DOHH2 (cell line): ENCODE measurements at regions not wholly inside any gene's neighbourhood (a gene's known extent, or its start where the extent isn't known, plus 50 kb on each side); places are given as distances from the start of the nearest gene placed in this dataset.

Experiments
- H3F3A ChIP-seq: fragments of 200-600 bp; sonication (generic), shearing (Covaris generic); 2 replicates; pipeline ENCODE4 v1.6.0; 2016; ENCODE audit warnings: antibody characterized with exemption, mild to moderate bottlenecking; ENCODE audit not compliant: control insufficient read depth, insufficient read depth
- H3K27ac ChIP-seq: fragments of 200-600 bp; sonication (generic); 2 replicates; pipeline ENCODE4 v1.5.1; 2014; ENCODE audit warnings: low read depth, mild to moderate bottlenecking, low read length, moderate library complexity
- H3K27me3 ChIP-seq: fragments of 200-600 bp; sonication (generic); 2 replicates; pipeline ENCODE4 v1.6.1; 2014; ENCODE audit warnings: mild to moderate bottlenecking, low read length, mixed read lengths; ENCODE audit not compliant: control insufficient read depth
- H3K36me3 ChIP-seq: fragments of 200-600 bp; sonication (generic); 2 replicates; pipeline ENCODE4 v1.6.1; 2014; ENCODE audit warnings: mild to moderate bottlenecking, low read length, moderate library complexity, mixed read lengths; ENCODE audit not compliant: control insufficient read depth
- H3K4me1 ChIP-seq: fragments of 200-600 bp; sonication (generic); 2 replicates; pipeline ENCODE4 v1.6.1; 2014; ENCODE audit warnings: mild to moderate bottlenecking, low read length, mixed read lengths; ENCODE audit not compliant: control insufficient read depth
- H3K4me2 ChIP-seq: fragments of 200-600 bp; sonication (generic); 2 replicates; pipeline ENCODE4 v1.6.0; 2014; ENCODE audit warnings: mild to moderate bottlenecking, low read length, moderate library complexity
- H3K4me3 ChIP-seq: fragments of 200-600 bp; sonication (generic); 2 replicates; pipeline ENCODE4 v1.5.1; 2014; ENCODE audit warnings: mild to moderate bottlenecking, low read length, mixed read lengths
- H3K79me2 ChIP-seq: fragments of 200-600 bp; sonication (generic); 2 replicates; pipeline ENCODE4 v1.6.1; 2014; ENCODE audit warnings: mild to moderate bottlenecking, low read length, mixed read lengths; ENCODE audit not compliant: control insufficient read depth
- H3K9me2 ChIP-seq: fragments of 200-600 bp; sonication (generic); replicated peaks from 2 replicates; pipeline ENCODE4 v1.6.1; 2014; ENCODE audit warnings: mild to moderate bottlenecking, low read length, mixed read lengths; ENCODE audit not compliant: control insufficient read depth
- H3K9me3 ChIP-seq: fragments of 200-600 bp; sonication (generic); 2 replicates; pipeline ENCODE4 v1.6.1; 2014; ENCODE audit warnings: antibody characterized with exemption, low read length, mixed read lengths; ENCODE audit not compliant: control insufficient read depth, insufficient read depth
- H4K20me1 ChIP-seq: fragments of 200-600 bp; sonication (generic); 2 replicates; pipeline ENCODE4 v1.6.0; 2014; ENCODE audit warnings: low read depth, mild to moderate bottlenecking, antibody characterized with exemption, low read length, moderate library complexity; ENCODE audit not compliant: control insufficient read depth, insufficient read depth
- EZH2phosphoT487 ChIP-seq: fragments of 200-600 bp; sonication (generic); IDR thresholded peaks from 2 replicates; pipeline ENCODE4 v1.6.1; 2017; ENCODE audit warnings: borderline replicate concordance, mild to moderate bottlenecking, antibody characterized with exemption, low read length, moderate library complexity, mixed read lengths
- TF ChIP-seq, protein P1 (sequence below): fragments of 200-600 bp; sonication (generic); IDR thresholded peaks from one replicate; pipeline ENCODE4 v1.5.1; 2014; ENCODE audit warnings: antibody characterized with exemption, mild to moderate bottlenecking, low read depth, low read length; ENCODE audit not compliant: poor library complexity, severe bottlenecking

DNA sequence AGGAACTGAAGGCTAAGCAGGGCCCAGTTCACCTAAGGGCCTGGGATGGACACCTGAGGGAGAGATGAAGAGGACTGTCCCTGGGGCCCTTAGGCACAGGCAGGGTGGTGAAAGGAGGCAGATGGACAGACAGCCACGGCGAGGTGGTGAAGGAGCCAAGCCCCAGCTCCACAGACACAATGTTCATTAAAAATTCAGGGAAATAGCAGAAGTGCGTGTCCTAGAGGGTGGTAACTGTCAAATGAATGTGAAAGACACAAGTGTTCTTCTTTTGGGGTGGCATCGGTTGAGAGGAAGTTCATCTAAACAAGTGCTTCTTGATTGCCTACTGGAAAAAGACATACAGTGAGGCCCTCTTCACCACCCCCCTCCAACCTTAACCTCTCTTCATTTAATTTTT lies 76.2 kb upstream of the SIX2 start:
- no peaks in the 10 kb centered on the region for H3K27me3 ChIP-seq
- no peaks in the 10 kb centered on the region for H4K20me1 ChIP-seq
- no peaks in the 10 kb centered on the region for H3K9me2 ChIP-seq
- H3K4me1 ChIP-seq: no peaks in the 10 kb centered on the region
- H3K79me2 ChIP-seq: no peaks in the 10 kb centered on the region
- no peak overlapping the region for H3K4me2 ChIP-seq
- TF ChIP-seq EZH2phosphoT487: no peak
- TF ChIP-seq, protein P1, sequence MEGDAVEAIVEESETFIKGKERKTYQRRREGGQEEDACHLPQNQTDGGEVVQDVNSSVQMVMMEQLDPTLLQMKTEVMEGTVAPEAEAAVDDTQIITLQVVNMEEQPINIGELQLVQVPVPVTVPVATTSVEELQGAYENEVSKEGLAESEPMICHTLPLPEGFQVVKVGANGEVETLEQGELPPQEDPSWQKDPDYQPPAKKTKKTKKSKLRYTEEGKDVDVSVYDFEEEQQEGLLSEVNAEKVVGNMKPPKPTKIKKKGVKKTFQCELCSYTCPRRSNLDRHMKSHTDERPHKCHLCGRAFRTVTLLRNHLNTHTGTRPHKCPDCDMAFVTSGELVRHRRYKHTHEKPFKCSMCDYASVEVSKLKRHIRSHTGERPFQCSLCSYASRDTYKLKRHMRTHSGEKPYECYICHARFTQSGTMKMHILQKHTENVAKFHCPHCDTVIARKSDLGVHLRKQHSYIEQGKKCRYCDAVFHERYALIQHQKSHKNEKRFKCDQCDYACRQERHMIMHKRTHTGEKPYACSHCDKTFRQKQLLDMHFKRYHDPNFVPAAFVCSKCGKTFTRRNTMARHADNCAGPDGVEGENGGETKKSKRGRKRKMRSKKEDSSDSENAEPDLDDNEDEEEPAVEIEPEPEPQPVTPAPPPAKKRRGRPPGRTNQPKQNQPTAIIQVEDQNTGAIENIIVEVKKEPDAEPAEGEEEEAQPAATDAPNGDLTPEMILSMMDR: no peak
- no peaks in the 10 kb centered on the region for H3K9me3 ChIP-seq
- no peak overlapping the region for H3K4me3 ChIP-seq
- H3K36me3 ChIP-seq: no peaks in the 10 kb centered on the region
- H3F3A ChIP-seq: no peaks in the 10 kb centered on the region
- H3K27ac ChIP-seq: no peak overlapping the region

DNA sequence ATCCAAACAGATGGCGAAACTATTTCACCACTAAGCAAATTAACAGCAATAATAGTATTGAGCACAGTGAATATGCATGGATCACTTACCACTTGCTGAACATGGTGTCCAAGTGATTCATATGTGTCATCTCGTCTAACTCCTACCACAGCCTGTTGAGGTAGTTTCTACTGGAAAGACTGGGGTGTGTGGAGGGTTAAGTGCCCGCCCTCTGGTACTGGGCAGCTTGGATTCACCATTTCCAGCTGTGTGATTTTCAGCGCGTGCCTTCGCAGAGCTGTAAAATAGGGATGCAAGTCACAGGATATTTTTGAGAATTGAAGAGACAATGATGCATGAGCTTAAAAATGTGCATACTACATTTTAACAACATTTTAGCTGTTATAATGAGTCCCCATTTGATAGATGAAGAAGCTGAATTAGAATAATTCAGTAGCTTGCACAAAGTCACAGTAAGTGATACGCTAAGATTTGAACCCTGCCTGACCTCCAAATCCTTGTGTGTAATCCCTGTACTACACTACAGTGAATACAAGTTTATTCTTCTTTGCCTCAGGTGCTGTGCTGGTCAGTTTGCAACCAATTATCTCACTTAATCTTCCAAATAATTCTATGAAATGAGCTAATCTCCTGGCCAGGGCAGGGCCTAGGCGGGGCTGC lies 75.2 kb upstream of the SIX2 start:
- no peak overlapping the region for H3K27ac ChIP-seq
- no peaks in the 10 kb centered on the region for H3K4me1 ChIP-seq
- no peaks in the 10 kb centered on the region for H4K20me1 ChIP-seq
- H3K4me2 ChIP-seq: no peak overlapping the region
- H3K27me3 ChIP-seq: no peaks in the 10 kb centered on the region
- H3K9me3 ChIP-seq: no peaks in the 10 kb centered on the region
- no peaks in the 10 kb centered on the region for H3K36me3 ChIP-seq
- no peaks in the 10 kb centered on the region for H3K79me2 ChIP-seq
- no peaks in the 10 kb centered on the region for H3K9me2 ChIP-seq
- no peaks in the 10 kb centered on the region for H3F3A ChIP-seq
- no peak for TF ChIP-seq EZH2phosphoT487
- TF ChIP-seq, protein P1: no peak
- no peak overlapping the region for H3K4me3 ChIP-seq

DNA sequence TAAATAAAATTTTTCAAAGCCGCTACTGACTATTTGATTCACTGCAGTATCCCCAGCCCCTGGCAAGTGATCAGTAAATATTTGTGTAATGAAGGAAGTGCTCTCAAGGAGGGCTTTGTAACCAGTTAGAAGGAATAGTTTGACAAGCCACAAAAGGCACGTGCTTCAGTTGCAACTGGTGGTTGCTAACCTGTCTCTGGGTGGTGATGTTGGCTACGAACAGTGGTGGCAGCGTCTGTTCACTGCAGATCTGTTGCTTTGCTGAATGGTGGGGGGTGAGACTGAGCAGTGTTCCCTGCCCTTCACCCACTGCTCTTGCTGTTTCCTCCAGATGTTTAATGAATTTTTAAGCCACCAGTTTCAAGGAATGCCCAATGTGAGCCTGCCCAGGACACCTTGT lies 73.9 kb upstream of the SIX2 start:
- H3K4me3 ChIP-seq: no peak overlapping the region
- no peaks in the 10 kb centered on the region for H4K20me1 ChIP-seq
- no peaks in the 10 kb centered on the region for H3K79me2 ChIP-seq
- H3K4me1 ChIP-seq: no peaks in the 10 kb centered on the region
- no peaks in the 10 kb centered on the region for H3K9me2 ChIP-seq
- no peak overlapping the region for H3K27ac ChIP-seq
- TF ChIP-seq EZH2phosphoT487: no peak
- TF ChIP-seq, protein P1: no peak
- no peaks in the 10 kb centered on the region for H3K36me3 ChIP-seq
- H3F3A ChIP-seq: no peaks in the 10 kb centered on the region
- no peak overlapping the region for H3K4me2 ChIP-seq
- H3K9me3 ChIP-seq: no peaks in the 10 kb centered on the region
- H3K27me3 ChIP-seq: no peaks in the 10 kb centered on the region
